HCT116 (cell line): ENCODE measurements at regions not wholly inside any gene's neighbourhood (a gene's known extent, or its start where the extent isn't known, plus 50 kb on each side); places are given as distances from the start of the nearest gene placed in this dataset.

Experiments used
- ATAC-seq: fragments of 200-7000 bp; cut with Tn5 transposase; 2 replicates; pipeline ENCODE4 v1.9.1; 2020; ENCODE audit warnings: mild to moderate bottlenecking, moderate library complexity
- BruUV-seq: library from RNA; stranded (reverse); fragments of 400-500 nt; replicated peaks from 2 replicates; lab custom pipeline; 2021; lab: Mats Ljungman, UMichigan
- CTCF ChIA-PET: fragments of 300-600 bp; sonication (Branson Sonifier 250); formaldehyde crosslinking; loops from one replicate; lab custom pipeline; 2021; ENCODE audit warnings: antibody characterized with exemption; lab: Charles Lee
- POLR2A ChIA-PET: fragments of 300-600, 350-600 bp; sonication (Branson Sonifier 250); formaldehyde crosslinking; loops from one replicate; lab custom pipeline; 2021; ENCODE audit warnings: antibody characterized with exemption; lab: Charles Lee
- RAD21 ChIA-PET, 2 experiments: fragments of 300-600 bp; sonication (Branson Sonifier 250); formaldehyde crosslinking; loops; one replicate each; lab custom pipeline; 2023; ENCODE audit warnings: low total read pairs in 2 of 2; ENCODE audit not compliant: uncharacterized antibody in 2 of 2, unreplicated experiment in 2 of 2, low non-redundant PET in 1 of 2; lab: Charles Lee
- DNase-seq: peaks from one replicate; pipeline ENCODE4 v3.0.0-alpha.2; 2010; ENCODE audit warnings: low read depth, low spot score
- H2AFZ ChIP-seq: fragments of 200-600 bp; shearing (Covaris generic), sonication (generic); 2 replicates; pipeline ENCODE4 v1.6.1; 2017; ENCODE audit warnings: low read depth, mixed run types, mixed read lengths, antibody characterized with exemption, low read length; ENCODE audit not compliant: poor library complexity, severe bottlenecking
- H3K27ac ChIP-seq: 2 replicates; pipeline ENCODE4 v1.5.1; 2012; ENCODE audit warnings: low read depth, low read length
- H3K27me3 ChIP-seq: fragments of 200-600 bp; sonication (generic); 2 replicates; pipeline ENCODE4 v1.6.1; 2016; ENCODE audit warnings: mixed run types, low read length, mixed read lengths; ENCODE audit not compliant: insufficient read depth
- H3K36me3 ChIP-seq, 2 experiments: fragments of 200-500 bp in 1 of 2; fragments of 200-600 bp in 1 of 2; sonication (Bioruptor generic) in 1 of 2; sonication (generic) in 1 of 2; 2 replicates each; pipeline versions ENCODE4 v1.5.1 to v1.6.1; 2014 to 2016; ENCODE audit warnings: low read length in 2 of 2, inconsistent platforms in 1 of 2, mixed read lengths in 1 of 2, mixed run types in 1 of 2; ENCODE audit not compliant: insufficient read depth in 2 of 2, control insufficient read depth in 1 of 2
- H3K4me1 ChIP-seq, 2 experiments: fragments of 200-600 bp in 1 of 2; sonication (generic) in 1 of 2; 2 replicates each; pipeline versions ENCODE4 v1.5.1 to v1.6.1; 2012 to 2017; ENCODE audit warnings: low read length in 2 of 2, inconsistent platforms in 1 of 2, mild to moderate bottlenecking in 1 of 2, mixed read lengths in 1 of 2, mixed run types in 1 of 2, moderate library complexity in 1 of 2; ENCODE audit not compliant: insufficient read depth in 2 of 2, control insufficient read depth in 1 of 2
- H3K4me2 ChIP-seq: fragments of 200-600 bp; sonication (generic); 2 replicates; pipeline ENCODE4 v1.6.1; 2017; ENCODE audit warnings: mixed run types, low read length, mixed read lengths
- H3K4me3 ChIP-seq, 2 experiments: fragments of 200-600 bp in 1 of 2; sonication (generic) in 1 of 2; replicated peaks in 1 of 2; 2 replicates each; pipeline ENCODE4 v1.5.1; 2011 to 2016; ENCODE audit warnings: low read length in 2 of 2, control low read depth in 1 of 2, low read depth in 1 of 2, mild to moderate bottlenecking in 1 of 2, mixed read lengths in 1 of 2, mixed run types in 1 of 2
- H3K79me2 ChIP-seq: fragments of 200-600 bp; sonication (generic); 2 replicates; pipeline ENCODE4 v1.6.1; 2017; ENCODE audit warnings: mild to moderate bottlenecking, mixed run types, low read length, moderate library complexity, mixed read lengths; ENCODE audit not compliant: insufficient read depth
- H3K9ac ChIP-seq: fragments of 200-600 bp; sonication (generic); 2 replicates; pipeline ENCODE4 v1.6.1; 2016; ENCODE audit warnings: low read length, mixed read lengths
- H3K9me2 ChIP-seq: fragments of 200-600 bp; sonication (generic), shearing (Covaris generic); 2 replicates; pipeline ENCODE4 v1.6.1; 2017; ENCODE audit warnings: mixed run types, mild to moderate bottlenecking, moderate library complexity; ENCODE audit not compliant: insufficient read depth
- H3K9me3 ChIP-seq, 2 experiments: fragments of 200-500 bp in 1 of 2; fragments of 200-600 bp in 1 of 2; sonication (Bioruptor generic) in 1 of 2; sonication (generic) in 1 of 2; 2 replicates each; pipeline ENCODE4 v1.6.1; 2014 to 2017; ENCODE audit warnings: low read length in 2 of 2, mixed read lengths in 2 of 2, inconsistent platforms in 1 of 2, low read depth in 1 of 2, mild to moderate bottlenecking in 1 of 2, mixed run types in 1 of 2, moderate library complexity in 1 of 2; ENCODE audit not compliant: control insufficient read depth in 1 of 2, insufficient read depth in 1 of 2
- H4K20me1 ChIP-seq: fragments of 200-600 bp; sonication (generic), shearing (Covaris generic); 2 replicates; pipeline ENCODE4 v1.6.1; 2017; ENCODE audit warnings: mixed run types, mild to moderate bottlenecking, moderate library complexity; ENCODE audit not compliant: insufficient read depth
- CBX3 ChIP-seq: IDR thresholded peaks from 2 replicates; pipeline ENCODE4 v1.6.1; 2012; ENCODE audit warnings: low read depth
- CEBPB ChIP-seq: IDR thresholded peaks from 2 replicates; pipeline ENCODE4 v1.6.1; 2012; ENCODE audit warnings: low read depth
- EGR1 ChIP-seq: IDR thresholded peaks from 2 replicates; pipeline ENCODE4 v1.6.1; 2012; ENCODE audit warnings: low read depth
- EZH2phosphoT487 ChIP-seq: fragments of 200-600 bp; IDR thresholded peaks from 2 replicates; pipeline ENCODE4 v1.6.1; 2018; ENCODE audit warnings: antibody characterized with exemption, borderline replicate concordance
- JUND ChIP-seq: IDR thresholded peaks from 2 replicates; pipeline ENCODE4 v1.6.1; 2012
- POLR2A ChIP-seq: IDR thresholded peaks from 2 replicates; pipeline ENCODE4 v1.7.0; 2011; ENCODE audit warnings: borderline replicate concordance; ENCODE audit not compliant: insufficient read depth, insufficient read length; ENCODE audit errors: extremely low read depth
- RAD21 ChIP-seq: IDR thresholded peaks from 2 replicates; pipeline ENCODE4 v1.6.1; 2012; ENCODE audit warnings: low read depth, mild to moderate bottlenecking
- SP1 ChIP-seq: IDR thresholded peaks from 2 replicates; pipeline ENCODE4 v1.6.1; 2012; ENCODE audit warnings: low read depth
- SRF ChIP-seq: IDR thresholded peaks from 2 replicates; pipeline ENCODE4 v1.6.1; 2012; ENCODE audit warnings: low read depth
- TCF7L2 ChIP-seq: IDR thresholded peaks from 2 replicates; pipeline ENCODE4 v1.7.0; 2011; ENCODE audit warnings: borderline replicate concordance, inconsistent platforms; ENCODE audit not compliant: insufficient read depth, insufficient read length; ENCODE audit errors: extremely low read depth
- YY1 ChIP-seq: IDR thresholded peaks from 2 replicates; pipeline ENCODE4 v1.6.1; 2011; ENCODE audit warnings: low read length, low read depth, moderate library complexity, mild to moderate bottlenecking; ENCODE audit not compliant: insufficient replicate concordance; ENCODE audit errors: extremely low read depth
- ZNF274 ChIP-seq: fragments of 200-500 bp; sonication (Bioruptor generic); IDR thresholded peaks from 2 replicates; pipeline ENCODE4 v1.6.1; 2014; ENCODE audit warnings: mild to moderate bottlenecking, low read depth, low read length, inconsistent platforms
- intact Hi-C: fragments of 100-400 bp; cut with micrococcal nuclease; formaldehyde crosslinking; loops from 2 replicates; pipeline ENCODE4 v1.10.0; 2022
- TF ChIP-seq, protein P1 (sequence below): IDR thresholded peaks from 2 replicates; pipeline ENCODE4 v1.6.1; 2012
- TF ChIP-seq, protein P2 (sequence below): IDR thresholded peaks from 2 replicates; pipeline ENCODE4 v1.6.1; 2012; ENCODE audit warnings: low read depth
- TF ChIP-seq, protein P3 (sequence below): IDR thresholded peaks from 2 replicates; pipeline ENCODE4 v1.6.1; 2011; ENCODE audit warnings: mild to moderate bottlenecking, low read length, moderate library complexity; ENCODE audit not compliant: insufficient replicate concordance; ENCODE audit errors: extremely low read depth

DNA sequence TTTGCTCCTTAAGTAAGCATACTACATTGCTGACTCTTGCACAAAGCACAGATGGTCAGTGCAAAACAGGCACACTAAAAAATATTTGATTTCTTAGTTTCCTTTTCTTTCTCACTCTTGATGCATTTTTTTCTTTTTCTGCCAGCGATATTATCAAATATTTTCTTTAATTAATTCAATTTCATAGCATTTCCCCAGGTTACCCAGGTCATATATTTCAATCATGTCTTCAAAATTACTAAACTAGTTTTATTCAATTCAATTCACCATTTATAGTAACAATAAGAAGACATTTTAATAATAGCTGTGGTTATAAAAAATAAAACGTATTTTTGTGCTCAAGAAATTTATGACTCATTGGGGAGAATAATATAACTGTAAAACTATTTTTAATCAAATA lies 421.2 kb downstream of the GASK1B start:
- Histone ChIP-seq H3K4me3 (no peak overlapping the region), H3K9ac (no peak overlapping the region), H4K20me1 (no peaks in the 10 kb centered on the region), H3K9me2 (no peaks in the 10 kb centered on the region), H3K27me3 (no peaks in the 10 kb centered on the region), H3K4me2 (no peak overlapping the region), H3K9me3 (no peaks in the 10 kb centered on the region), H3K36me3 (no peaks in the 10 kb centered on the region), H3K4me1 (no peaks in the 10 kb centered on the region)
- CTCF ChIA-PET = no interaction called here
- POLR2A ChIA-PET = no interaction called here
- TF ChIP-seq JUND (no peak), EGR1 (no peak), POLR2A (no peak), CEBPB (no peak), TCF7L2 (no peak), CBX3 (no peak), EZH2phosphoT487 (no peak), SRF (no peak), ZNF274 (no peak), YY1 (no peak), SP1 (no peak), RAD21 (no peak)
- TF ChIP-seq, protein P1, sequence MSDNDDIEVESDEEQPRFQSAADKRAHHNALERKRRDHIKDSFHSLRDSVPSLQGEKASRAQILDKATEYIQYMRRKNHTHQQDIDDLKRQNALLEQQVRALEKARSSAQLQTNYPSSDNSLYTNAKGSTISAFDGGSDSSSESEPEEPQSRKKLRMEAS = no peak
- TF ChIP-seq, protein P2, sequence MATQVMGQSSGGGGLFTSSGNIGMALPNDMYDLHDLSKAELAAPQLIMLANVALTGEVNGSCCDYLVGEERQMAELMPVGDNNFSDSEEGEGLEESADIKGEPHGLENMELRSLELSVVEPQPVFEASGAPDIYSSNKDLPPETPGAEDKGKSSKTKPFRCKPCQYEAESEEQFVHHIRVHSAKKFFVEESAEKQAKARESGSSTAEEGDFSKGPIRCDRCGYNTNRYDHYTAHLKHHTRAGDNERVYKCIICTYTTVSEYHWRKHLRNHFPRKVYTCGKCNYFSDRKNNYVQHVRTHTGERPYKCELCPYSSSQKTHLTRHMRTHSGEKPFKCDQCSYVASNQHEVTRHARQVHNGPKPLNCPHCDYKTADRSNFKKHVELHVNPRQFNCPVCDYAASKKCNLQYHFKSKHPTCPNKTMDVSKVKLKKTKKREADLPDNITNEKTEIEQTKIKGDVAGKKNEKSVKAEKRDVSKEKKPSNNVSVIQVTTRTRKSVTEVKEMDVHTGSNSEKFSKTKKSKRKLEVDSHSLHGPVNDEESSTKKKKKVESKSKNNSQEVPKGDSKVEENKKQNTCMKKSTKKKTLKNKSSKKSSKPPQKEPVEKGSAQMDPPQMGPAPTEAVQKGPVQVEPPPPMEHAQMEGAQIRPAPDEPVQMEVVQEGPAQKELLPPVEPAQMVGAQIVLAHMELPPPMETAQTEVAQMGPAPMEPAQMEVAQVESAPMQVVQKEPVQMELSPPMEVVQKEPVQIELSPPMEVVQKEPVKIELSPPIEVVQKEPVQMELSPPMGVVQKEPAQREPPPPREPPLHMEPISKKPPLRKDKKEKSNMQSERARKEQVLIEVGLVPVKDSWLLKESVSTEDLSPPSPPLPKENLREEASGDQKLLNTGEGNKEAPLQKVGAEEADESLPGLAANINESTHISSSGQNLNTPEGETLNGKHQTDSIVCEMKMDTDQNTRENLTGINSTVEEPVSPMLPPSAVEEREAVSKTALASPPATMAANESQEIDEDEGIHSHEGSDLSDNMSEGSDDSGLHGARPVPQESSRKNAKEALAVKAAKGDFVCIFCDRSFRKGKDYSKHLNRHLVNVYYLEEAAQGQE = no peak
- TF ChIP-seq, protein P3, sequence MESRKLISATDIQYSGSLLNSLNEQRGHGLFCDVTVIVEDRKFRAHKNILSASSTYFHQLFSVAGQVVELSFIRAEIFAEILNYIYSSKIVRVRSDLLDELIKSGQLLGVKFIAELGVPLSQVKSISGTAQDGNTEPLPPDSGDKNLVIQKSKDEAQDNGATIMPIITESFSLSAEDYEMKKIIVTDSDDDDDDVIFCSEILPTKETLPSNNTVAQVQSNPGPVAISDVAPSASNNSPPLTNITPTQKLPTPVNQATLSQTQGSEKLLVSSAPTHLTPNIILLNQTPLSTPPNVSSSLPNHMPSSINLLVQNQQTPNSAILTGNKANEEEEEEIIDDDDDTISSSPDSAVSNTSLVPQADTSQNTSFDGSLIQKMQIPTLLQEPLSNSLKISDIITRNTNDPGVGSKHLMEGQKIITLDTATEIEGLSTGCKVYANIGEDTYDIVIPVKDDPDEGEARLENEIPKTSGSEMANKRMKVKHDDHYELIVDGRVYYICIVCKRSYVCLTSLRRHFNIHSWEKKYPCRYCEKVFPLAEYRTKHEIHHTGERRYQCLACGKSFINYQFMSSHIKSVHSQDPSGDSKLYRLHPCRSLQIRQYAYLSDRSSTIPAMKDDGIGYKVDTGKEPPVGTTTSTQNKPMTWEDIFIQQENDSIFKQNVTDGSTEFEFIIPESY = no peak
- TF ChIP-seq, all 23 proteins: peak for 0
- Histone ChIP-seq H3K27ac (no peak overlapping the region), H3K79me2 (no peaks in the 10 kb centered on the region), H2AFZ (no peak overlapping the region)
- intact Hi-C loops = no loop called here
- no TSS peak for BruUV-seq
- DNase-seq (no peak), ATAC-seq (no peak)
- RAD21 ChIA-PET = no interaction called here
